Testis (tissue), 2 donors: ENCODE measurements at regions not wholly inside any gene's neighbourhood (a gene's known extent, or its start where the extent isn't known, plus 50 kb on each side); places are given as distances from the start of the nearest gene placed in this dataset.

Experiments
- POLR2A ChIP-seq: fragments of 450-650 bp; IDR thresholded peaks from one replicate; pipeline ENCODE4 v1.6.1; 2017; ENCODE audit warnings: antibody characterized with exemption, mild to moderate bottlenecking, moderate library complexity
- TF ChIP-seq, protein P1 (sequence below), 3 experiments: fragments of 450-650 bp in 2 of 3; fragments of 200-600 bp in 1 of 3; sonication (generic) in 1 of 3; IDR thresholded peaks; one replicate each; pipeline ENCODE4 v1.5.1; 2016 to 2019; ENCODE audit warnings: antibody characterized with exemption in 3 of 3, mild to moderate bottlenecking in 2 of 3, moderate library complexity in 1 of 3

- no peak for TF ChIP-seq POLR2A
- TF ChIP-seq, protein P1, sequence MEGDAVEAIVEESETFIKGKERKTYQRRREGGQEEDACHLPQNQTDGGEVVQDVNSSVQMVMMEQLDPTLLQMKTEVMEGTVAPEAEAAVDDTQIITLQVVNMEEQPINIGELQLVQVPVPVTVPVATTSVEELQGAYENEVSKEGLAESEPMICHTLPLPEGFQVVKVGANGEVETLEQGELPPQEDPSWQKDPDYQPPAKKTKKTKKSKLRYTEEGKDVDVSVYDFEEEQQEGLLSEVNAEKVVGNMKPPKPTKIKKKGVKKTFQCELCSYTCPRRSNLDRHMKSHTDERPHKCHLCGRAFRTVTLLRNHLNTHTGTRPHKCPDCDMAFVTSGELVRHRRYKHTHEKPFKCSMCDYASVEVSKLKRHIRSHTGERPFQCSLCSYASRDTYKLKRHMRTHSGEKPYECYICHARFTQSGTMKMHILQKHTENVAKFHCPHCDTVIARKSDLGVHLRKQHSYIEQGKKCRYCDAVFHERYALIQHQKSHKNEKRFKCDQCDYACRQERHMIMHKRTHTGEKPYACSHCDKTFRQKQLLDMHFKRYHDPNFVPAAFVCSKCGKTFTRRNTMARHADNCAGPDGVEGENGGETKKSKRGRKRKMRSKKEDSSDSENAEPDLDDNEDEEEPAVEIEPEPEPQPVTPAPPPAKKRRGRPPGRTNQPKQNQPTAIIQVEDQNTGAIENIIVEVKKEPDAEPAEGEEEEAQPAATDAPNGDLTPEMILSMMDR (IDR thresholded peaks at IDR 0.05): no peak
Observed at GRCh38 chr17:13417381-13417950, 184.3 kb downstream of the HS3ST3A1 start.
